HCT116 (cell line): ENCODE measurements at regions not wholly inside any gene's neighbourhood (a gene's known extent, or its start where the extent isn't known, plus 50 kb on each side); places are given as distances from the start of the nearest gene placed in this dataset.

Experiments used
- ATF3 ChIP-seq: IDR thresholded peaks from 2 replicates; pipeline ENCODE4 v1.6.1; 2012
- ELF1 ChIP-seq: IDR thresholded peaks from 2 replicates; pipeline ENCODE4 v1.6.1; 2012; ENCODE audit warnings: low read depth, borderline replicate concordance
- POLR2A ChIP-seq: IDR thresholded peaks from 2 replicates; pipeline ENCODE4 v1.7.0; 2011; ENCODE audit warnings: borderline replicate concordance; ENCODE audit not compliant: insufficient read depth, insufficient read length; ENCODE audit errors: extremely low read depth
- POLR2AphosphoS5 ChIP-seq: IDR thresholded peaks from 2 replicates; pipeline ENCODE4 v1.6.1; 2011; ENCODE audit warnings: mild to moderate bottlenecking, low read depth, low read length, moderate library complexity
- TCF7L2 ChIP-seq: IDR thresholded peaks from 2 replicates; pipeline ENCODE4 v1.7.0; 2011; ENCODE audit warnings: borderline replicate concordance, inconsistent platforms; ENCODE audit not compliant: insufficient read depth, insufficient read length; ENCODE audit errors: extremely low read depth
- YY1 ChIP-seq: IDR thresholded peaks from 2 replicates; pipeline ENCODE4 v1.6.1; 2011; ENCODE audit warnings: low read length, low read depth, moderate library complexity, mild to moderate bottlenecking; ENCODE audit not compliant: insufficient replicate concordance; ENCODE audit errors: extremely low read depth
- ZNF274 ChIP-seq: fragments of 200-500 bp; sonication (Bioruptor generic); IDR thresholded peaks from 2 replicates; pipeline ENCODE4 v1.6.1; 2014; ENCODE audit warnings: mild to moderate bottlenecking, low read depth, low read length, inconsistent platforms
- TF ChIP-seq, protein P1 (sequence below), 3 experiments: fragments of 200-600 bp in 1 of 3; sonication (generic) in 1 of 3; IDR thresholded peaks in 2 of 3; conservative IDR thresholded peaks in 1 of 3; 2 replicates each; pipeline ENCODE4 v1.5.1; 2012 to 2017; ENCODE audit warnings: low read depth in 2 of 3, low read length in 2 of 3, antibody characterized with exemption in 1 of 3, borderline replicate concordance in 1 of 3, control low read depth in 1 of 3, mild to moderate bottlenecking in 1 of 3, mixed read lengths in 1 of 3, mixed run types in 1 of 3, moderate library complexity in 1 of 3; ENCODE audit not compliant: insufficient read depth in 1 of 3
- TF ChIP-seq, protein P2 (sequence below): IDR thresholded peaks from 2 replicates; pipeline ENCODE4 v1.6.1; 2012
- TF ChIP-seq, protein P3 (sequence below): IDR thresholded peaks from 2 replicates; pipeline ENCODE4 v1.6.1; 2012; ENCODE audit warnings: low read depth

GRCh38 chr3:44033123-44033522, 208.6 kb upstream of the TOPAZ1 start:
- TF ChIP-seq, protein P1, sequence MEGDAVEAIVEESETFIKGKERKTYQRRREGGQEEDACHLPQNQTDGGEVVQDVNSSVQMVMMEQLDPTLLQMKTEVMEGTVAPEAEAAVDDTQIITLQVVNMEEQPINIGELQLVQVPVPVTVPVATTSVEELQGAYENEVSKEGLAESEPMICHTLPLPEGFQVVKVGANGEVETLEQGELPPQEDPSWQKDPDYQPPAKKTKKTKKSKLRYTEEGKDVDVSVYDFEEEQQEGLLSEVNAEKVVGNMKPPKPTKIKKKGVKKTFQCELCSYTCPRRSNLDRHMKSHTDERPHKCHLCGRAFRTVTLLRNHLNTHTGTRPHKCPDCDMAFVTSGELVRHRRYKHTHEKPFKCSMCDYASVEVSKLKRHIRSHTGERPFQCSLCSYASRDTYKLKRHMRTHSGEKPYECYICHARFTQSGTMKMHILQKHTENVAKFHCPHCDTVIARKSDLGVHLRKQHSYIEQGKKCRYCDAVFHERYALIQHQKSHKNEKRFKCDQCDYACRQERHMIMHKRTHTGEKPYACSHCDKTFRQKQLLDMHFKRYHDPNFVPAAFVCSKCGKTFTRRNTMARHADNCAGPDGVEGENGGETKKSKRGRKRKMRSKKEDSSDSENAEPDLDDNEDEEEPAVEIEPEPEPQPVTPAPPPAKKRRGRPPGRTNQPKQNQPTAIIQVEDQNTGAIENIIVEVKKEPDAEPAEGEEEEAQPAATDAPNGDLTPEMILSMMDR (IDR thresholded peaks at IDR 0.05 in 2 of 3, conservative IDR thresholded peaks at IDR 0.05 in 1 of 3; ENCODE audit: borderline replicate concordance in 1 of 3, insufficient read depth in 1 of 3, low read depth in 2 of 3, low read length in 2 of 3), result no peak
- TF ChIP-seq ZNF274, result no peak
- no peak for TF ChIP-seq ELF1
- TF ChIP-seq, protein P2, sequence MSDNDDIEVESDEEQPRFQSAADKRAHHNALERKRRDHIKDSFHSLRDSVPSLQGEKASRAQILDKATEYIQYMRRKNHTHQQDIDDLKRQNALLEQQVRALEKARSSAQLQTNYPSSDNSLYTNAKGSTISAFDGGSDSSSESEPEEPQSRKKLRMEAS, result no peak
- TF ChIP-seq TCF7L2, result no peak
- TF ChIP-seq POLR2A, result no peak
- TF ChIP-seq, protein P3, sequence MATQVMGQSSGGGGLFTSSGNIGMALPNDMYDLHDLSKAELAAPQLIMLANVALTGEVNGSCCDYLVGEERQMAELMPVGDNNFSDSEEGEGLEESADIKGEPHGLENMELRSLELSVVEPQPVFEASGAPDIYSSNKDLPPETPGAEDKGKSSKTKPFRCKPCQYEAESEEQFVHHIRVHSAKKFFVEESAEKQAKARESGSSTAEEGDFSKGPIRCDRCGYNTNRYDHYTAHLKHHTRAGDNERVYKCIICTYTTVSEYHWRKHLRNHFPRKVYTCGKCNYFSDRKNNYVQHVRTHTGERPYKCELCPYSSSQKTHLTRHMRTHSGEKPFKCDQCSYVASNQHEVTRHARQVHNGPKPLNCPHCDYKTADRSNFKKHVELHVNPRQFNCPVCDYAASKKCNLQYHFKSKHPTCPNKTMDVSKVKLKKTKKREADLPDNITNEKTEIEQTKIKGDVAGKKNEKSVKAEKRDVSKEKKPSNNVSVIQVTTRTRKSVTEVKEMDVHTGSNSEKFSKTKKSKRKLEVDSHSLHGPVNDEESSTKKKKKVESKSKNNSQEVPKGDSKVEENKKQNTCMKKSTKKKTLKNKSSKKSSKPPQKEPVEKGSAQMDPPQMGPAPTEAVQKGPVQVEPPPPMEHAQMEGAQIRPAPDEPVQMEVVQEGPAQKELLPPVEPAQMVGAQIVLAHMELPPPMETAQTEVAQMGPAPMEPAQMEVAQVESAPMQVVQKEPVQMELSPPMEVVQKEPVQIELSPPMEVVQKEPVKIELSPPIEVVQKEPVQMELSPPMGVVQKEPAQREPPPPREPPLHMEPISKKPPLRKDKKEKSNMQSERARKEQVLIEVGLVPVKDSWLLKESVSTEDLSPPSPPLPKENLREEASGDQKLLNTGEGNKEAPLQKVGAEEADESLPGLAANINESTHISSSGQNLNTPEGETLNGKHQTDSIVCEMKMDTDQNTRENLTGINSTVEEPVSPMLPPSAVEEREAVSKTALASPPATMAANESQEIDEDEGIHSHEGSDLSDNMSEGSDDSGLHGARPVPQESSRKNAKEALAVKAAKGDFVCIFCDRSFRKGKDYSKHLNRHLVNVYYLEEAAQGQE, result no peak
- TF ChIP-seq POLR2AphosphoS5, result no peak
- TF ChIP-seq ATF3, result no peak
- TF ChIP-seq YY1, result no peak
